Limb (tissue), 2 donors: ENCODE measurements at regions not wholly inside any gene's neighbourhood (a gene's known extent, or its start where the extent isn't known, plus 50 kb on each side); places are given as distances from the start of the nearest gene placed in this dataset.
"Not testable (repeated sequence)": the region's sequence is repeated elsewhere in the genome, so short reads cannot be mapped to it uniquely, and the experiment has no call there.

ENCODE experiments used
- DNase-seq, 2 donors: peaks; one replicate each; pipeline ENCODE4 v3.0.0-alpha.2; 2016; ENCODE audit errors: extremely low spot score in 2 of 2

DNA sequence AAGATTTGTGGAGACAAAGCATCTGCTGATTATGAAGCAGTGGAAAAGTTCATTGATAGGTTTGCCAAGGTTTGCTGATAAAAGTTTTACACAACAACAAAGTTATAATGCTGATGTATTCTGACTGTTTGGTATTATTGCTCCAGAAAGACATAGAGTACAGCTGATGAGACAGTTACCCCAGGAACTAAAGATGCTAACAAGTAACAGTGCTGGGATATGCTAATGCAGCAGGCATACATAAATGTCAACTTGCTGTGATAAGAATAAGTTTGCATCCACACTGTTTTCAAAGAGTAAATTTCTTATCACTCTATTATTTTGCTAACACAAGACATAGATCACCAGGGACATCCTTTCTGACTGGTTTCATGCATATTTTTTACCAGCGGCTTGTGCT is 1221.3 kb upstream of the CELF4 start:
- no peak for DNase-seq

DNA sequence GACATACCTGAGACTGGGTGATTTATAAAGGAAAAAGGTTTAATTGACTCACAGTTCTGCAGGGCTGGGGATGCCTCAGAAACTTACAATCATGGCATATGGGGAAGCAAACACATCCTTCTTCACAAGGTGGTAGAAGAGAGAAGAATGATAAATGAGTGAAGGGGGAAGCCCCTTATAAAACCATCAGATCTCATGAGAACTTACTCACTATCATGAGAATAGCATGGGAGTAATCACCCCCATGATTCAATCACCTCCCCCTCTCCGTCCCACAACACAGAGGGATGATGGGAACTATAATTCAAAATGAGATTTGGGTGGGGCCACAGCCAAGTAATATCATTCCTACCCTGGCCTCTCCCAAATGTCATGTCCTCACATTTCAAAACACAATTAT is 1206.0 kb upstream of the CELF4 start:
- DNase-seq, result not testable (repeated sequence)

DNA sequence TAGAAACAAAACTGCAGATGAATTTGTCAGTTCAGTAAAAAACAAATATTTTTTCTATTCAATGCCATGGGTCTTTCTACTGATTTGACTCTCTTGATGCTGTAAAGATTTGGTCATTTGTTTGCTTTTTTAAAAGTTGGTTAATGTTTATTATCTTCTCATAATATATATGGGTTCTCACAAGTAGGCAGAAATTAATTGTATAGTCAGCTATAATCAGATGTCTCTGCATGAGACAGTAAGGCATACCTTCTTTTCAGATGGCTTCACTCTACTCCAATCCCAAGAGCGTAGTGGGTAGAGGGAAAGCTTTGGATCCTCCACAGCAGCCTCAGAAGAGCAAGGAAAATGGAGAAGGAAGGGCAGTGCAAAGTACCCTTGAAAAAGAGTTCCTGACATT is 1202.9 kb upstream of the CELF4 start:
- no peak for DNase-seq

- DNase-seq, result no peak
Observed at GRCh38 chr18:38759457-38759856, 1193.9 kb upstream of the CELF4 start.

- no peak for DNase-seq
Observed at GRCh38 chr18:38756436-38756835, 1190.8 kb upstream of the CELF4 start.

DNA sequence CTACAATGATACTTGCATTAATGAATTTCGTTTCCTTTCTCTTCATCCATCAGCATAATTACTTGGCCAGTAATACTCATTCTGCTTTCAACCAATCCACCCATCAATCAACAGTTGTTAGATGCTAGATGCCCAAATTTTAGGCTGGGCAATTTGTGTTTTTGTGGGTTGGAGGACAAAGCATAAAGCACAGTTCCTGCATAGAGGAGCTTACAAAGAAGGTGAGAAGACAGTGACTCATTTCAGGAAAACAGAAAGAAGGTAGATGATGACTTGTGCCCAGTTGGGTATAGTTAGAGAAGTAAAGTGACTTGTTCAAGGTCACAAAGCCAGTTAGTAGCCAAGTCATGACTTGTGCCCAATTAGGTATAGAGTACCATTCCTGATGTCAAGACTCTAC is 1186.8 kb upstream of the CELF4 start:
- no peak for DNase-seq

GRCh38 chr18:38751898-38752297 is 1186.3 kb upstream of the CELF4 start:
- DNase-seq, result peak; percentile 16 to 43

- DNase-seq, result no peak
Observed at GRCh38 chr18:38751211-38751610, 1185.6 kb upstream of the CELF4 start.

GRCh38 chr18:38750751-38751150 is 1185.2 kb upstream of the CELF4 start:
- DNase-seq, result no peak

GRCh38 chr18:38747153-38747552 is 1181.6 kb upstream of the CELF4 start:
- DNase-seq, result no peak

DNA sequence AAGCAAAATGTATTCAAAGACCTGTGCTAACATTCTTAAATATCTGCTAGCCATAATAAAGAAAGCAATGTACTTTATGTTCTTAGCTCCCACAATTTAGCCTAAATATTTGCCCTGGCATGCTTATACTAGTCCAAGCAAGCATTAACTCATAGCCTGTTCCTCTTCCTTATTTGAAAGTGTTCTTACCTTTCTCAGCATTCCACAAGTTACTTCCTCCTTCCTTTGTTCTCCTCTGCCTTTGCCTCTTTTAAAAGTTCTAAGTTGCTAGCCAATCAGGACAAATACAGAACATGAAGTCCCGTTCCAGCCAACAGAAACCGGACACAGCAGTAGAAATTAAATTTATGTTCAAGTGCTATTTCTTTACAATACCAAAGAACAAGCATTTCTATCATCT is 1154.6 kb upstream of the CELF4 start:
- DNase-seq, result not testable (repeated sequence)

- no peak for DNase-seq
Observed at GRCh38 chr18:38718365-38718901, 1152.8 kb upstream of the CELF4 start.

- no peak for DNase-seq
Observed at GRCh38 chr18:38709122-38709521, 1143.5 kb upstream of the CELF4 start.

DNA sequence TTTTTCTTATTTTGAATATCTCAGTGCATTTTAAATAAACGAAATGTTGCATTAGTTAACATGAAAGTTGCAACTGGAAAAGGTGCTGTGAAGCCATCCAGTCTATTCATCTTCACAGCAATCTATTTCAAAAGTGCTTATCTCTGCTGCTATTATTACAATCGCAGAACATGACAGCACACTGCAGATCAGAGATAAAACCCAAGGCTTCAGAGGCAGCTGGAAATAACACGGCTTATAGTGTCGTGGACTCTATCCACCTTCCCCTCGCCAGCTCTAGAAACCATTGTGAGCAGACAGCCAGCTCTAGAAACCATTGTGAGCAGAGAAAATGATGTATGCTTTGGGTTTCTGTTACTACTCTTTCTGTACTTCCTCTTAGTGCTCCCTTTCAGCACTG is 1140.8 kb upstream of the CELF4 start:
- no peak for DNase-seq

GRCh38 chr18:38698088-38698487 is 1132.5 kb upstream of the CELF4 start:
- DNase-seq, result no peak

DNA sequence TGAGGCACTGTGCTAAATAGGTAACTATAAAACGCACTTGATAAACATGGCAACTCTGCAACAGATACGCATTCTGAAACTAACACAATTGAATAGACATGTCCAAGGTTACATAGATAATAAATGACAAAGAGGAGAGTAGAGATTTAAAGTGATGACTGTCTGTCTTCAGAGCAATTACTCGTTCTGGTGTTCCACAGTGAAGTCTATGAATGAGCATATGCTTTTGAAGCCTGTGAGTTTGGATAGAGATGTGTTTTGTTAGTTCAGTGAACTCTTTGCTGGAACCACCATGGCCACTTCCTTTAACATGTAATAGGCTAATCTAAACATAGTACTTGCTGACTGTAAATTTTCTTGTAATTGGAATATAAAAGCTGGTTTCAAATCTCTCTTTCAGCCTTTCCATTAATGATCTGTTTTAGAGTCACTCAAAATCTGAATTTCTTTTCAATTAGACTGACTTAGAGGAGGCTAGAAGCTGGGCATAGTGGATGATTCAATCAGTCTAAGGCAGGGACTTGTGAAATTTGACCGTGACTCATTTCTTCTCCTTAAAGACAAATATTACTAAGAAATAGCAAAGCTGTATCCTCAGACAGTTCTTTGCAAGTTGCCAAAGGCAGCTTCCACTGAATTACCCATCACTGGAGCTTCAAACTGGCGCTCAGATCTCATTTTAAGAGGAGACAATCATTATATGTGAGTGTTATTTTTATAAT is 1130.1 kb upstream of the CELF4 start:
- DNase-seq, result no peak

DNA sequence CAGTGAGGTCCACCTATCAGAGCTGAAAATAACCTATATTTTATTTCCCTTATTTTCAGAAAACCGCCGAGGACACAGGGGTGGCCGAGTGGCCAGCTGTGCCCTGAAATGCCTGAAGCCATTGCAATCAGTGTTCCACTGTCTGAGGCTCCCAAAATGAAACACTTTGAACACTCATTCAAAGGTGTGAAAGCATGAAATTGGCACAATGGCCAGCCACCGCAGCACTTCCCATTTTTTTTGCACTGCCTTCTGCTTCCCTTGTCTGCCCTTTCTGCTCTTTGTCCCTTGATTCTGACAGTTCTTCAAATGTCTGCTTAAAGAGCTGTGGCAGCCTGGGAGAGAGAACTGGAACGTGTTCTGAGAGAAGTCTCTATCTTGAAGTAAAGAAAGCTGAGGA is 1127.5 kb upstream of the CELF4 start:
- DNase-seq, result no peak

GRCh38 chr18:38690626-38691025 is 1125.0 kb upstream of the CELF4 start:
- no peak for DNase-seq

GRCh38 chr18:38688416-38688815 is 1122.8 kb upstream of the CELF4 start:
- DNase-seq, result no peak

DNA sequence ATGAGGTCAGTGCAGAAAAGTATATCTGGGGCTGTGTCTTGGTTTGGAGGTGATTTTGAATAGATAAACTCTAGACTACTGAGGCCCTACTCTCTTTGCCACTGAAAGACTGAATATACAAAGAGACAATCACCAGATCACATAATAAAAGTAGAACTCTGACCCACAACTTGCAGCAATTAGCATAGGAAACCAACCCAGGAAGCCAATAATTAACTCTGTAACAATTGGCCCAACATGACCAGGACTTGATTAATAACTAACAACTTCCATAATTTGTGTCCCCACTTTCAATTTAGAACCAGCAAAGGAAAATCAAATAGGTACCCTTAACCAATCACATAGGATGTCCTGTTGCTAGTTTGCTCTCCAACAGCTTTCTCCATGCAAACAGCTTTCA is 1104.9 kb upstream of the CELF4 start:
- no peak for DNase-seq

- DNase-seq, result no peak
Observed at GRCh38 chr18:38664929-38665328, 1099.3 kb upstream of the CELF4 start.

- DNase-seq, result no peak
Observed at GRCh38 chr18:38663682-38664081, 1098.1 kb upstream of the CELF4 start.

DNA sequence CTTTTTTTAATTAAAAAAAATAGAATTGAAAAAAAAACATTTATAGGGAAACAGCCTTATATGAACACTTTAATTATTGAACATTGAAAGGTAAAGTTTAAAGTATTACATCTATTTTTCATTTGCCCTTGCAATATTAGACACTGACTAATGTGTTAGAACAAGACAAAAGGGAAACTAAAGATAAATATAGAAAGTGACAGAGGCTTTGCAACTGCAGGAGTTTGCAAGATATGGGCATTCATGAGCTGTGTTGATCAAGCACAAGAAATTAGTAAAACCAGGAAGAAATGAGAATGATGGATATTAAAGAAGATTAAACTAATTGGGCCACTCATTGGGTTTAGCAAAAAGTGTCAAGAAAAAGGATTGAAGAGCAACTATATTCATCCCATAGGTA is 1097.7 kb upstream of the CELF4 start:
- DNase-seq, result no peak

DNA sequence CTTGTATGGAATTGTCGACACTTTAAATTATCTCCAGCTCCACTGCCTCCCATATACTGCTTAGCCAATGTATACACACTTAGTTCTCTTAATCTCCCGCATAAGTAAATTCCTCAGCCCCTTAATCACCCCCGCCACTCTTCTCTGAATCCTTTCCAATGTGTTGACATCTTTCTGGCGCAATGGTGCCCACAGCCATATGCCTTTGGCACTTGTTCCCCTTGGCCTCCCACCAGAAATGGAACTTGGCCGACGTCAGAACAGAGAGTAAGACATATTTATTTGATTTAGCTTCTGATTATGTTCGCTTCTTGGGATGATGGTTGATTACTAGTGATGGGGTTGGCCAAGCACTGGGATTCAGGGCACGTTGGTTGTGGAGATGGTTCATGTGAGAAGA is 1089.3 kb upstream of the CELF4 start:
- peak; percentile 24 to 48 for DNase-seq
